GM12891 (cell line): ENCODE measurements at regions not wholly inside any gene's neighbourhood (a gene's known extent, or its start where the extent isn't known, plus 50 kb on each side); places are given as distances from the start of the nearest gene placed in this dataset.

Experiments
- DNase-seq: peaks from one replicate; pipeline ENCODE4 v3.0.0; 2011; ENCODE audit warnings: low spot score; ENCODE audit not compliant: insufficient read length
- FAIRE-seq: peaks from 2 replicates; lab custom pipeline; 2011; peaks lifted over from hg19 to GRCh38; lab: Jason Lieb, UNC
- PAX5 ChIP-seq: IDR thresholded peaks from 2 replicates; pipeline ENCODE4 v1.6.1; 2011; ENCODE audit warnings: low read length, moderate library complexity, mild to moderate bottlenecking; ENCODE audit not compliant: insufficient read depth, severe bottlenecking
- POLR2A ChIP-seq: IDR thresholded peaks from 2 replicates; pipeline ENCODE4 v1.6.1; 2011; ENCODE audit warnings: low read depth, low read length, control low read depth
- POLR2AphosphoS5 ChIP-seq: IDR thresholded peaks from 2 replicates; pipeline ENCODE4 v1.6.1; 2011; ENCODE audit warnings: low read depth, low read length, control low read depth
- POU2F2 ChIP-seq: IDR thresholded peaks from 2 replicates; pipeline ENCODE4 v1.6.1; 2011; ENCODE audit warnings: low read depth, mild to moderate bottlenecking, control low read depth, low read length, moderate library complexity
- SPI1 ChIP-seq: IDR thresholded peaks from 2 replicates; pipeline ENCODE4 v1.6.1; 2011; ENCODE audit warnings: low read depth, low read length, control low read depth
- TAF1 ChIP-seq: IDR thresholded peaks from 2 replicates; pipeline ENCODE4 v1.6.1; 2011; ENCODE audit warnings: low read depth, low read length, control low read depth

GRCh38 chr2:195304310-195304709 is 352.7 kb upstream of the SLC39A10 start:
- DNase-seq: no peak
- TF ChIP-seq POU2F2: no peak
- TF ChIP-seq SPI1: no peak
- TF ChIP-seq TAF1: no peak
- TF ChIP-seq POLR2A: no peak
- TF ChIP-seq PAX5: no peak
- TF ChIP-seq POLR2AphosphoS5: no peak
- no peak for FAIRE-seq

GRCh38 chr2:195300631-195301030 is 356.4 kb upstream of the SLC39A10 start:
- FAIRE-seq: no peak
- TF ChIP-seq POLR2AphosphoS5 (no peak), TAF1 (no peak), PAX5 (no peak), POLR2A (no peak), POU2F2 (no peak), SPI1 (no peak)
- no peak for DNase-seq

GRCh38 chr2:195299600-195299999 is 357.4 kb upstream of the SLC39A10 start:
- TF ChIP-seq PAX5 (no peak), POLR2AphosphoS5 (no peak), POLR2A (no peak), POU2F2 (no peak), TAF1 (no peak), SPI1 (no peak)
- no peak for FAIRE-seq

GRCh38 chr2:195296490-195296889 is 360.5 kb upstream of the SLC39A10 start:
- FAIRE-seq (no peak), DNase-seq (no peak)
- TF ChIP-seq PAX5 (no peak), SPI1 (no peak), TAF1 (no peak), POU2F2 (no peak), POLR2AphosphoS5 (no peak), POLR2A (no peak)

More at GRCh38 chr2:195299600-195299999, 357.4 kb upstream of the SLC39A10 start:
- no peak for DNase-seq

GRCh38 chr2:195289081-195289480 is 367.9 kb upstream of the SLC39A10 start:
- DNase-seq (no peak), FAIRE-seq (no peak)
- TF ChIP-seq POLR2A (no peak), POU2F2 (no peak), POLR2AphosphoS5 (no peak), SPI1 (no peak), PAX5 (no peak), TAF1 (no peak)

GRCh38 chr2:195279840-195280427 is 377.1 kb upstream of the SLC39A10 start:
- TF ChIP-seq POU2F2: no peak
- TF ChIP-seq POLR2AphosphoS5: no peak
- no peak for TF ChIP-seq TAF1
- TF ChIP-seq POLR2A: no peak
- no peak for TF ChIP-seq SPI1
- TF ChIP-seq PAX5: no peak
- DNase-seq (no peak), FAIRE-seq (no peak)

- DNase-seq (no peak), FAIRE-seq (no peak)
- TF ChIP-seq PAX5 (no peak), SPI1 (no peak), POU2F2 (no peak), POLR2A (no peak), POLR2AphosphoS5 (no peak), TAF1 (no peak)
Measured at GRCh38 chr2:195270466-195271039, 386.5 kb upstream of the SLC39A10 start.

- no peak for TF ChIP-seq TAF1
- no peak for FAIRE-seq
Measured at GRCh38 chr2:195269220-195269619, 387.8 kb upstream of the SLC39A10 start.

GRCh38 chr2:195257979-195258378 is 399.0 kb upstream of the SLC39A10 start:
- FAIRE-seq: peak; percentile 41
- TF ChIP-seq PAX5: no peak
- TF ChIP-seq POLR2A: no peak
- no peak for TF ChIP-seq SPI1
- no peak for TF ChIP-seq POU2F2
- TF ChIP-seq POLR2AphosphoS5: no peak
- TF ChIP-seq TAF1: no peak
- DNase-seq: no peak

More at GRCh38 chr2:195269220-195269619, 387.8 kb upstream of the SLC39A10 start:
- no peak for DNase-seq
